A549 (cell line): ENCODE measurements at regions not wholly inside any gene's neighbourhood (a gene's known extent, or its start where the extent isn't known, plus 50 kb on each side); places are given as distances from the start of the nearest gene placed in this dataset.

Experiments used
- EP300 ChIP-seq, 2 experiments: fragments of >200 bp; sonication (Bioruptor Twin); formaldehyde crosslinking; IDR thresholded peaks; 2 replicates in 1 of 2; 3 replicates in 1 of 2; pipeline ENCODE4 v1.6.1; 2016 to 2017
- FOXS1 ChIP-seq: fragments of 250-450 bp; sonication (Bioruptor Pico); IDR thresholded peaks from 2 replicates; pipeline ENCODE4 v1.5.0; 2020; ENCODE audit warnings: mild to moderate bottlenecking, moderate library complexity
- NFE2L2 ChIP-seq: fragments of 150-350 bp; conservative IDR thresholded peaks from 2 replicates; pipeline ENCODE4 v1.6.1; 2014; ENCODE audit warnings: low read length
- RARB ChIP-seq: fragments of 250-450 bp; sonication (Bioruptor Pico); IDR thresholded peaks from 2 replicates; pipeline ENCODE4 v1.8.0; 2021; ENCODE audit warnings: mild to moderate bottlenecking, moderate library complexity
- ZC3H11A ChIP-seq: fragments of 450-650 bp; IDR thresholded peaks from 2 replicates; pipeline ENCODE4 v1.6.1; 2014; ENCODE audit warnings: antibody characterized with exemption, mild to moderate bottlenecking
- TF ChIP-seq, protein P1 (sequence below): fragments of >200 bp; sonication (Bioruptor Twin); formaldehyde crosslinking; IDR thresholded peaks from 3 replicates; pipeline ENCODE4 v1.5.1; 2016

DNA sequence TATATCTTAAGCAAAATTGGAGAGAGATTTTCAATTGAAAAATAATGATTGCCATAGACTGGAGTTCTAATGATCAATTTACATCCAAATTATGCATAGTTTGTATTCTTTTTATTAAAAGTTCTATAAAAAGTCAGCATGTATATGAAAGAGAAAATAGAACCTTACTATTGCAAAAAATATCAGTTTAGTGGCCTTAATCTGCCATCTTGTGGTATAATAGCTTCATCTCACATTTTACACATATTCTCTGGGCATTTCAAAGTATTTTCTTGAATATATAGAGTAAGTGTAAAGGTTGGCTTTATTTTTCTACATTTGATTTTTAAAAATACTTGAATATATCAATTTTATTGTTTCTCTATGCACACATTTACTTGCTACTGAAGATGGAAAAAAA, 1858.6 kb upstream of the CDH9 start:
- TF ChIP-seq, protein P1, sequence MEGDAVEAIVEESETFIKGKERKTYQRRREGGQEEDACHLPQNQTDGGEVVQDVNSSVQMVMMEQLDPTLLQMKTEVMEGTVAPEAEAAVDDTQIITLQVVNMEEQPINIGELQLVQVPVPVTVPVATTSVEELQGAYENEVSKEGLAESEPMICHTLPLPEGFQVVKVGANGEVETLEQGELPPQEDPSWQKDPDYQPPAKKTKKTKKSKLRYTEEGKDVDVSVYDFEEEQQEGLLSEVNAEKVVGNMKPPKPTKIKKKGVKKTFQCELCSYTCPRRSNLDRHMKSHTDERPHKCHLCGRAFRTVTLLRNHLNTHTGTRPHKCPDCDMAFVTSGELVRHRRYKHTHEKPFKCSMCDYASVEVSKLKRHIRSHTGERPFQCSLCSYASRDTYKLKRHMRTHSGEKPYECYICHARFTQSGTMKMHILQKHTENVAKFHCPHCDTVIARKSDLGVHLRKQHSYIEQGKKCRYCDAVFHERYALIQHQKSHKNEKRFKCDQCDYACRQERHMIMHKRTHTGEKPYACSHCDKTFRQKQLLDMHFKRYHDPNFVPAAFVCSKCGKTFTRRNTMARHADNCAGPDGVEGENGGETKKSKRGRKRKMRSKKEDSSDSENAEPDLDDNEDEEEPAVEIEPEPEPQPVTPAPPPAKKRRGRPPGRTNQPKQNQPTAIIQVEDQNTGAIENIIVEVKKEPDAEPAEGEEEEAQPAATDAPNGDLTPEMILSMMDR = peak; percentile 39; the same call in 1 of the 3 replicates
- TF ChIP-seq NFE2L2 = no peak
- TF ChIP-seq EP300 (IDR thresholded peaks at IDR 0.05) = no peak
- no peak for TF ChIP-seq RARB (CRISPR knock-in tag)
- no peak for TF ChIP-seq ZC3H11A
- no peak for TF ChIP-seq FOXS1 (CRISPR knock-in tag)
